AG04449 (cell line): ENCODE measurements at regions not wholly inside any gene's neighbourhood (a gene's known extent, or its start where the extent isn't known, plus 50 kb on each side); places are given as distances from the start of the nearest gene placed in this dataset.
A peak's percentile ranks its signal among the peaks of the same experiment; 100 is the strongest.

Experiments used
- CTCF ChIA-PET: fragments of 350-600 bp; formaldehyde crosslinking; extraction: SDS; loops from one replicate; lab custom pipeline; 2021; ENCODE audit warnings: antibody characterized with exemption; lab: Yijun Ruan, JAX
- POLR2A ChIA-PET: fragments of 400-600, 350-600 bp; formaldehyde crosslinking; extraction: SDS; loops from one replicate; lab custom pipeline; 2020; ENCODE audit warnings: antibody characterized with exemption, inconsistent platforms; lab: Yijun Ruan, JAX
- DNase-seq: peaks from one replicate; pipeline ENCODE4 v3.0.0-alpha.2; 2010; ENCODE audit warnings: low read depth, low spot score
- H3K4me3 ChIP-seq: 2 replicates; pipeline ENCODE4 v1.5.1; 2011; ENCODE audit warnings: low read depth, mild to moderate bottlenecking, control low read depth, low read length
- TF ChIP-seq, protein P1 (sequence below): IDR thresholded peaks from one replicate; pipeline ENCODE4 v1.5.1; 2011; ENCODE audit warnings: mild to moderate bottlenecking, moderate library complexity, low read length, control low read depth, inconsistent platforms; ENCODE audit not compliant: insufficient read depth; ENCODE audit errors: missing control alignments

DNA sequence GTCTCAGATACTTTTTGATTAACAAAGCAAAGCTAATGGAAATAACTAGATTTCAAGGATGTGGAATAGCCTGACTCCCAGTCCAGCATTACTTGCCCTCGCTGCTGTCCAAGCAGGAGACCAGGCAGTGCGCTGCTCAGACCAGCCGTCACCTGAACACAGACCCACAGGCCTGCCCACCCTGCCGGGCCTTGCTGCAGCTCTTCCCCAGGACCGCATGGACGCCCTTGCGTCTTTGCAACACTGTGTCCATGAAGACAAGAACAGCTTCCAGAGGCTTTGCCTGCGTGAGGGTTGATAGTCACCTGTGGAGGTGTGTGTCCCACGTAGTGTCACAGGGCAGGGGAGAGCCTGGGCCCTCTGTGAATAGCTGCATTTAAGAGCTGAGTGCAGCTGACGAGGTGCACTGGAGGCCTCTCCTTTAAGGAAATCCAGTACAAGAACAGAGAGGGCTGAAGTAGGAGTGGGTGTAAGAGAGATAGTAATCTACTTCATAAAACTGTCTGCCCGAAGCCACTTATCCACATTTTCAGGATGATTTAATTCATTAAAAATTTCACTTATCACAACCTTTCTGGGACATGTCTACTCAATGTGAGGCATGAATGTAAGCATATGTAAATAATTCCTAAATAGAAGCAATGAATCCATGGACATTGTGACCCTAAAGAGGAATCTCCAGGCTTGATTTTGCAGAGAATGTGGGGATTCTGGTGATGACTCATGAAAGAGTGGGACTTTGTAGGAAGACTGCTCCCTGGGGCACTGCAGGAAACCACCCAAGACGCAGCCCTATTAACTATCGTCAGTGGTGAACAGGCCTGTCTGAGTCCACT, 176.2 kb upstream of the RAB4A start:
- DNase-seq, result peak; percentile 29
- CTCF ChIA-PET, result interaction anchor here (1.7 kb wide), 1 partner anchor 359 kb away, joined by 4 read pairs; the partner anchor contains the start of gene RHOU

DNA sequence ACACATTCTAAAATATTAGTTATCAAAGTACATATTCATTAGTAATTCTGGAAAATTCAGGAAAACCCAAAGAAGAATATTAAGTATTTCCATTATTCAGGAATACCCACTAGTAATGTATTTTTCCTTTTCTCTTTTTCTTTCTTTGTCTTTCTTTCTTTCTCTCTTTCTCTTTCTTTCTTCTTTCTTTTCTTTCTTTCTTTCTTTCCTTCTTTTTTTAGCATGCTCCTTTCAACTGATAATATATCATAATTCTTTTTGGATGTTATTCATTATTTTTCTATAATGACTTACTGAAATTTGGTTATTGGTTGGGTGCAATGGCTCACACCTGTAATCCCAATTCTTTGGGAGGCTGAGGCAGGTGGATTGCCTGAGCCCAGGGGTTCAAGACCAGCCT, 175.6 kb upstream of the RAB4A start:
- H3K4me3 ChIP-seq, result no peak overlapping the region
- ChIA-PET CTCF (no interaction called here), POLR2A (no interaction called here)
- DNase-seq, result no peak
- TF ChIP-seq, protein P1, sequence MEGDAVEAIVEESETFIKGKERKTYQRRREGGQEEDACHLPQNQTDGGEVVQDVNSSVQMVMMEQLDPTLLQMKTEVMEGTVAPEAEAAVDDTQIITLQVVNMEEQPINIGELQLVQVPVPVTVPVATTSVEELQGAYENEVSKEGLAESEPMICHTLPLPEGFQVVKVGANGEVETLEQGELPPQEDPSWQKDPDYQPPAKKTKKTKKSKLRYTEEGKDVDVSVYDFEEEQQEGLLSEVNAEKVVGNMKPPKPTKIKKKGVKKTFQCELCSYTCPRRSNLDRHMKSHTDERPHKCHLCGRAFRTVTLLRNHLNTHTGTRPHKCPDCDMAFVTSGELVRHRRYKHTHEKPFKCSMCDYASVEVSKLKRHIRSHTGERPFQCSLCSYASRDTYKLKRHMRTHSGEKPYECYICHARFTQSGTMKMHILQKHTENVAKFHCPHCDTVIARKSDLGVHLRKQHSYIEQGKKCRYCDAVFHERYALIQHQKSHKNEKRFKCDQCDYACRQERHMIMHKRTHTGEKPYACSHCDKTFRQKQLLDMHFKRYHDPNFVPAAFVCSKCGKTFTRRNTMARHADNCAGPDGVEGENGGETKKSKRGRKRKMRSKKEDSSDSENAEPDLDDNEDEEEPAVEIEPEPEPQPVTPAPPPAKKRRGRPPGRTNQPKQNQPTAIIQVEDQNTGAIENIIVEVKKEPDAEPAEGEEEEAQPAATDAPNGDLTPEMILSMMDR, result no peak

More for the DNA sequence above, 176.2 kb upstream of the RAB4A start:
- H3K4me3 ChIP-seq, result no peak overlapping the region
- TF ChIP-seq, protein P1, result no peak
- POLR2A ChIA-PET, result no interaction called here

- TF ChIP-seq, protein P1, result no peak
- POLR2A ChIA-PET, result no interaction called here
- no peak for DNase-seq
- CTCF ChIA-PET, result no interaction called here
- no peak overlapping the region for H3K4me3 ChIP-seq
These were observed 173.6 kb upstream of the RAB4A start for GRCh38 chr1:229097356-229097755.

DNA sequence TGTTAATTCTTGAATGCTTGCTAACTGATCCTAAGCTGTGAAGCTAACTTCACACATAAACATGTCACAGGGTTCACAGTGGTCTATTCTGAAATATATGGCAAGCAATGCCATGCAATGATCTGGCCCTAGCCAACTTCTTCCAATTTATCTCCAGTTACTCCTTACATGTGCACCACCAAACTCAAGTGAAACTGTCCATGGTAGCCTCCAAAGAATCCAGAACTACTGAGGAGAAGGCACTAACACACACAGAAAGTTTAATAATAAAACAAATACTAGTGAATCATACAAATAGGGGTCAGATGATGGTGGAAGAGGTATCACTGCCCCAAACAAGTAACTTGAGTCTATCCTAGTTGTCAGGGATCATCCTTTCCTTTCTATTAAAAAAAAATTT, 172.6 kb upstream of the RAB4A start:
- TF ChIP-seq, protein P1, result no peak
- no peak for DNase-seq
- POLR2A ChIA-PET, result no interaction called here
- CTCF ChIA-PET, result no interaction called here
- no peak overlapping the region for H3K4me3 ChIP-seq

GRCh38 chr1:229098903-229099578, 171.9 kb upstream of the RAB4A start:
- CTCF ChIA-PET, result no interaction called here

More at GRCh38 chr1:229098903-229099578, 171.9 kb upstream of the RAB4A start:
- POLR2A ChIA-PET, result no interaction called here
- TF ChIP-seq, protein P1, result no peak
- no peak overlapping the region for H3K4me3 ChIP-seq
- DNase-seq, result no peak
